ENCODE measurements at regions not wholly inside any gene's neighbourhood (a gene's known extent, or its start where the extent isn't known, plus 50 kb on each side); places are given as distances from the start of the nearest gene placed in this dataset.

DNA sequence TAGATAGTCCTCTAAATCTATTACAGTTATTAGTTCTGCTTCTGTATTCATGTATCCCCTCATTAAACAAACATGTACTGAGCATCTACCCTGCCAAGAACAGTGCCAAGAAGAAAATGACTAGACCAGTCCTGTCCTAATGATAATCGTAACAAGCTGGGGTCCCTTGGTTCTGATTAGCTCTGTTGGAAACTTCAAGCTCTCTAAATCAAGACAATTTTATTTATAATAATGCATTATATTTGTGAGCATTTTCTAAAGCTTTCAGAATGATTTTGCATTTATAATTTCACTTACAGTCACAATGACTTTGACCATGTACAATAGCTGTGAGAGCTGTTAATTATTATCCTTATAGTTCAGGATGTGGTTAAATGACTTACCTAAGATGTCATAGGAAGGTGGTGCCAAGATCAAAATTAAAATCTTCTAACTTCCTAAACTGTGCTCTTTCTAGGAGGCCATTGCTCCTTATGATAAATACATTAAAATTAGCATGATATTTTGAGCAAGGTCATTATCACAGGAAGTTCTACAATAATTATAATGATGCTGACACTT, 336.5 kb upstream of the SLC39A10 start:
- peaks cover 0 to 3% of the 10 kb centered on the region in 2 donors for H3K9me3 ChIP-seq (replicated peaks in 1 of 2; ENCODE audit: control insufficient read depth in 1 of 2, insufficient read depth in 1 of 2, low read length in 2 of 2)
- Mint-ChIP-seq H3K36me3 (no peaks in the 10 kb centered on the region), H3K27me3 (ENCODE audit: low read depth in 3 of 3) (no peaks in the 10 kb centered on the region), H3K27ac (no peak overlapping the region), H3K9me3 (peaks cover 0 to 2% (median 0%) of the 10 kb centered on the region in 7 donors), H3K4me1 (no peaks in the 10 kb centered on the region), H3K4me3 (no peak overlapping the region)
- H3K27me3 ChIP-seq (ENCODE audit: control insufficient read depth in 2 of 2, insufficient read depth in 2 of 2, low read length in 2 of 2): no peaks in the 10 kb centered on the region
- no peaks in the 10 kb centered on the region for H4K20me1 ChIP-seq (ENCODE audit: insufficient read depth, low read length)
- DNase-seq: no peak
- TF ChIP-seq, protein P1, sequence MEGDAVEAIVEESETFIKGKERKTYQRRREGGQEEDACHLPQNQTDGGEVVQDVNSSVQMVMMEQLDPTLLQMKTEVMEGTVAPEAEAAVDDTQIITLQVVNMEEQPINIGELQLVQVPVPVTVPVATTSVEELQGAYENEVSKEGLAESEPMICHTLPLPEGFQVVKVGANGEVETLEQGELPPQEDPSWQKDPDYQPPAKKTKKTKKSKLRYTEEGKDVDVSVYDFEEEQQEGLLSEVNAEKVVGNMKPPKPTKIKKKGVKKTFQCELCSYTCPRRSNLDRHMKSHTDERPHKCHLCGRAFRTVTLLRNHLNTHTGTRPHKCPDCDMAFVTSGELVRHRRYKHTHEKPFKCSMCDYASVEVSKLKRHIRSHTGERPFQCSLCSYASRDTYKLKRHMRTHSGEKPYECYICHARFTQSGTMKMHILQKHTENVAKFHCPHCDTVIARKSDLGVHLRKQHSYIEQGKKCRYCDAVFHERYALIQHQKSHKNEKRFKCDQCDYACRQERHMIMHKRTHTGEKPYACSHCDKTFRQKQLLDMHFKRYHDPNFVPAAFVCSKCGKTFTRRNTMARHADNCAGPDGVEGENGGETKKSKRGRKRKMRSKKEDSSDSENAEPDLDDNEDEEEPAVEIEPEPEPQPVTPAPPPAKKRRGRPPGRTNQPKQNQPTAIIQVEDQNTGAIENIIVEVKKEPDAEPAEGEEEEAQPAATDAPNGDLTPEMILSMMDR (IDR thresholded peaks at IDR 0.05): no peak
- no peak overlapping the region for H3K27ac ChIP-seq (ENCODE audit: low read depth in 1 of 2, low read length in 2 of 2)
- no peaks in the 10 kb centered on the region for H3K36me3 ChIP-seq (replicated peaks in 1 of 2; ENCODE audit: control insufficient read depth in 1 of 2, insufficient read depth in 2 of 2, low read length in 2 of 2)
- H2AFZ ChIP-seq (ENCODE audit: insufficient read depth, low read depth, low read length, poor library complexity, severe bottlenecking): no peak overlapping the region
- no peak overlapping the region for H3K4me3 ChIP-seq (replicated peaks in 1 of 3; ENCODE audit: low read depth in 2 of 3, low read length in 3 of 3)
- no peak overlapping the region for H3K9ac ChIP-seq (ENCODE audit: insufficient read depth, low read length, poor library complexity, severe bottlenecking)
- no peak overlapping the region for H3K4me2 ChIP-seq (replicated peaks; ENCODE audit: extremely low read depth, low read length, poor library complexity, severe bottlenecking)
- intact Hi-C loops (cut with micrococcal nuclease): no loop called here
- H3K79me2 ChIP-seq (ENCODE audit: insufficient read depth, low read length): no peaks in the 10 kb centered on the region
- no CpG with 5 or more reads among the region's 1 CpG for WGBS (ENCODE audit: insufficient coverage)
- H3K4me1 ChIP-seq (ENCODE audit: control insufficient read depth in 1 of 2, insufficient read depth in 2 of 2, low read length in 2 of 2): no peaks in the 10 kb centered on the region

DNA sequence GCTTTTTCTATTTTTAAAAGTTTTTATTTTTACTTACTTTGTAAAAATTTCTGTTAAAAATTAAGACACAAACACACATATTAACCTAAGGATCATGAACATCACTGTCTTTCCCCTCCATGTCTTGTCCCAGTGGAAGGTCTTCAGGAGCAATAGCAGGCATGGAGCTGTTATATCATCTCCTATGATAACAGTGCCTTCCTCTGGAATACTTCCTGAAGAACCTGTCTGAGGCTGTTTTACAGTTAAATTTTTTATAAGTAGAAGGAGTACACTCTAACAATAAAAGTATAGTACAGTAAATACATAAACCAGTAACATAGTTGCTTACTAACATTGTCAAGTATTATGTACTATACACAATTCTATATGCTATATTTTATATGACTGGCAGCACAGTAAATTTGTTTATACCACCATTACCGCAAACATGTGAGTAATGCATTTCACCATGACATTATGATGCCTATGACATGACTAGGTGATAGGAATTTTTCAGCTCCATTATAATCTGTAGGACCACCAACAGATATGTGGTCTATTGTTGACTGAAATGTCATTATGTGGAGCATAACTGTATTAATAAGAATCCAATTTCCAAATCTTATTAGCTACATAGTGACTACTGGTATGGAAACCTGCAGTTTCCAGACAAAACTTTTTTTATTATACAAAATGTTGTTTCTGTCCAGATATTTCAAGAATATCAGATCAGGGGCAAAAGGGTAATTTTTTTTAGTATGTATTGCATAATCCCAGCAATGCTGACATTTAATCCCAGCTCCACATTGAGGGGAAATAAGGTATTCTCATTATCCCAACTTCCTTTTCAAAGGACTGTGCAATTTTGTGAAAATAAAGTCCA, 337.2 kb upstream of the SLC39A10 start:
- Histone ChIP-seq H3K36me3 (replicated peaks in 1 of 2; ENCODE audit: control insufficient read depth in 1 of 2, insufficient read depth in 2 of 2, low read length in 2 of 2) (no peaks in the 10 kb centered on the region), H3K4me2 (replicated peaks; ENCODE audit: extremely low read depth, low read length, poor library complexity, severe bottlenecking) (no peak overlapping the region), H4K20me1 (ENCODE audit: insufficient read depth, low read length) (no peaks in the 10 kb centered on the region), H3K27ac (ENCODE audit: low read depth in 1 of 2, low read length in 2 of 2) (no peak overlapping the region), H2AFZ (ENCODE audit: insufficient read depth, low read depth, low read length, poor library complexity, severe bottlenecking) (no peak overlapping the region), H3K79me2 (ENCODE audit: insufficient read depth, low read length) (no peaks in the 10 kb centered on the region), H3K4me3 (replicated peaks in 1 of 3; ENCODE audit: low read depth in 2 of 3, low read length in 3 of 3) (no peak overlapping the region), H3K9ac (ENCODE audit: insufficient read depth, low read length, poor library complexity, severe bottlenecking) (no peak overlapping the region), H3K27me3 (ENCODE audit: control insufficient read depth in 2 of 2, insufficient read depth in 2 of 2, low read length in 2 of 2) (no peaks in the 10 kb centered on the region), H3K9me3 (replicated peaks in 1 of 2; ENCODE audit: control insufficient read depth in 1 of 2, insufficient read depth in 1 of 2, low read length in 2 of 2) (peaks cover 0 to 3% of the 10 kb centered on the region in 2 donors), H3K4me1 (ENCODE audit: control insufficient read depth in 1 of 2, insufficient read depth in 2 of 2, low read length in 2 of 2) (no peaks in the 10 kb centered on the region)
- no peak for DNase-seq
- Mint-ChIP-seq H3K36me3 (no peaks in the 10 kb centered on the region), H3K27me3 (ENCODE audit: low read depth in 3 of 3) (no peaks in the 10 kb centered on the region), H3K9me3 (peaks cover 0 to 2% (median 0%) of the 10 kb centered on the region in 7 donors), H3K27ac (no peak overlapping the region), H3K4me1 (no peaks in the 10 kb centered on the region), H3K4me3 (no peak overlapping the region)
- intact Hi-C loops (cut with micrococcal nuclease): no loop called here
- no CpG with 5 or more reads among the region's 1 CpG for WGBS (ENCODE audit: insufficient coverage)
- TF ChIP-seq, protein P1 (IDR thresholded peaks at IDR 0.05): no peak

Measured in CD14-positive monocyte (primary cell).